CD8-positive, alpha-beta memory T cell (primary cell): ENCODE measurements at regions not wholly inside any gene's neighbourhood (a gene's known extent, or its start where the extent isn't known, plus 50 kb on each side); places are given as distances from the start of the nearest gene placed in this dataset.

Source experiments
- CTCF ChIA-PET: fragments of 350-600 bp; sonication (Branson Sonifier 250); formaldehyde crosslinking; loops from one replicate; lab custom pipeline; 2021; ENCODE audit warnings: antibody characterized with exemption; lab: Charles Lee
- POLR2A ChIA-PET: fragments of 350-600 bp; sonication (Branson Sonifier 250); formaldehyde crosslinking; loops from one replicate; lab custom pipeline; 2021; ENCODE audit warnings: antibody characterized with exemption; lab: Charles Lee
- DNase-seq, 5 donors: peaks; one replicate each; pipeline versions ENCODE4 v3.0.0 to v3.0.0-alpha.2; 2020 to 2022; ENCODE audit warnings: mixed read lengths in 1 of 5
- H3K27ac ChIP-seq: one replicate; pipeline ENCODE4 v1.7.0; 2013; ENCODE audit warnings: low read depth, mild to moderate bottlenecking, low read length, moderate library complexity
- H3K27me3 ChIP-seq: 2 replicates; pipeline ENCODE4 v1.7.0; 2013; ENCODE audit warnings: low read length, mild to moderate bottlenecking; ENCODE audit not compliant: insufficient read depth, poor library complexity, severe bottlenecking
- H3K36me3 ChIP-seq: 2 replicates; pipeline ENCODE4 v1.7.0; 2013; ENCODE audit warnings: mild to moderate bottlenecking, low read length, moderate library complexity; ENCODE audit not compliant: insufficient read depth
- H3K4me1 ChIP-seq: 2 replicates; pipeline ENCODE4 v1.7.0; 2013; ENCODE audit warnings: mild to moderate bottlenecking, low read length, moderate library complexity; ENCODE audit not compliant: insufficient read depth
- H3K4me3 ChIP-seq: 2 replicates; pipeline ENCODE4 v1.7.0; 2013; ENCODE audit warnings: mild to moderate bottlenecking, low read length
- H3K9me3 ChIP-seq: 2 replicates; pipeline ENCODE4 v1.7.0; 2013; ENCODE audit warnings: mild to moderate bottlenecking, low read length
- H3K27ac Mint-ChIP-seq, 8 donors: one replicate each; pipeline ENCODE4 v1.8.0; 2020 to 2021; ENCODE audit warnings: mixed read lengths in 8 of 8, mild to moderate bottlenecking in 6 of 8, inconsistent platforms in 3 of 8, moderate library complexity in 3 of 8
- H3K27me3 Mint-ChIP-seq, 2 donors: one replicate each; pipeline ENCODE4 v1.8.0; 2020 to 2021; ENCODE audit warnings: mixed read lengths in 2 of 2, mild to moderate bottlenecking in 1 of 2, moderate library complexity in 1 of 2
- H3K36me3 Mint-ChIP-seq, 3 donors: one replicate each; pipeline ENCODE4 v1.8.0; 2020 to 2021; ENCODE audit warnings: mixed read lengths in 3 of 3, inconsistent platforms in 1 of 3, mild to moderate bottlenecking in 1 of 3
- H3K4me1 Mint-ChIP-seq, 3 donors: one replicate each; pipeline ENCODE4 v1.8.0; 2020 to 2021; ENCODE audit warnings: mixed read lengths in 3 of 3, inconsistent platforms in 1 of 3, mild to moderate bottlenecking in 1 of 3
- H3K4me3 Mint-ChIP-seq, 7 donors: one replicate each; pipeline ENCODE4 v1.8.0; 2020 to 2021; ENCODE audit warnings: mixed read lengths in 7 of 7, mild to moderate bottlenecking in 6 of 7, moderate library complexity in 4 of 7, inconsistent platforms in 2 of 7
- H3K9me3 Mint-ChIP-seq, 5 donors: one replicate each; pipeline ENCODE4 v1.8.0; 2020 to 2022; ENCODE audit warnings: mixed read lengths in 5 of 5, mild to moderate bottlenecking in 3 of 5, moderate library complexity in 2 of 5, inconsistent platforms in 1 of 5

- H3K9me3 ChIP-seq: no peaks in the 10 kb centered on the region
- H3K36me3 Mint-ChIP-seq: no peaks in the 10 kb centered on the region
- no peaks in the 10 kb centered on the region for H3K27me3 Mint-ChIP-seq
- H3K4me1 Mint-ChIP-seq: no peaks in the 10 kb centered on the region
- no peak overlapping the region for H3K27ac Mint-ChIP-seq
- no peak overlapping the region for H3K27ac ChIP-seq
- H3K4me3 Mint-ChIP-seq: no peak overlapping the region
- no peaks in the 10 kb centered on the region for H3K36me3 ChIP-seq
- peaks cover 0 to 4% (median 2%) of the 10 kb centered on the region in 5 donors for H3K9me3 Mint-ChIP-seq
- no peak for DNase-seq
- ChIA-PET CTCF (no interaction called here), POLR2A (no interaction called here)
- H3K4me1 ChIP-seq: no peaks in the 10 kb centered on the region
- no peak overlapping the region for H3K4me3 ChIP-seq
- no peaks in the 10 kb centered on the region for H3K27me3 ChIP-seq
Observed at GRCh38 chr5:145225529-145225928, 609.6 kb downstream of the PRELID2 start.

- ChIA-PET POLR2A (no interaction called here), CTCF (no interaction called here)
- H3K4me3 ChIP-seq: no peak overlapping the region
- no peaks in the 10 kb centered on the region for H3K36me3 Mint-ChIP-seq
- no peaks in the 10 kb centered on the region for H3K9me3 ChIP-seq
- no peaks in the 10 kb centered on the region for H3K4me1 ChIP-seq
- no peak overlapping the region for H3K27ac ChIP-seq
- no peak overlapping the region for H3K4me3 Mint-ChIP-seq
- no peaks in the 10 kb centered on the region for H3K4me1 Mint-ChIP-seq
- DNase-seq: no peak
- no peaks in the 10 kb centered on the region for H3K27me3 ChIP-seq
- no peaks in the 10 kb centered on the region for H3K27me3 Mint-ChIP-seq
- H3K36me3 ChIP-seq: no peaks in the 10 kb centered on the region
- peaks cover 0 to 4% (median 1%) of the 10 kb centered on the region in 5 donors for H3K9me3 Mint-ChIP-seq
- no peak overlapping the region for H3K27ac Mint-ChIP-seq
Observed at GRCh38 chr5:145223582-145223981, 611.6 kb downstream of the PRELID2 start.

DNA sequence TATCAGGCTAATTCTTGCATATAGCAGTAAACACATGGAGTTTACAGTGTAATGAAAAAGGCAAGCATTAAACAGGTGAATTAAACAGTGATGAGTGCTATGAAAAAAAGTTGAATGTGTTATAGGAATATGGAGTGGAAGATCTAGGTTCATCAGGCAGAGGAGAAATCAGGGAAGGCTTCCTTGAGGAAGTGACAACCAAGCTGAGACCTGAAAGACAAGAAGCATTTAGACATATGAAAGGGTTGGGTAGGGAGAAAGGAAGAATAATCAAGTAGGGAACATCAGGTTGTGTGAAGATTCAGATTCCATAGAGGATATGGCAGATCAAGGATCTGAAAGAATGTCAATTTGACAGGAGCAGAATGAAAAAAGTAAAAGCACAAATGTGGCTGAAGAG lies 612.5 kb downstream of the PRELID2 start:
- no peaks in the 10 kb centered on the region for H3K27me3 Mint-ChIP-seq
- Histone ChIP-seq H3K27me3 (no peaks in the 10 kb centered on the region), H3K4me1 (no peaks in the 10 kb centered on the region), H3K36me3 (no peaks in the 10 kb centered on the region), H3K4me3 (no peak overlapping the region), H3K9me3 (no peaks in the 10 kb centered on the region), H3K27ac (no peak overlapping the region)
- ChIA-PET POLR2A (no interaction called here), CTCF (no interaction called here)
- H3K36me3 Mint-ChIP-seq: no peaks in the 10 kb centered on the region
- peaks cover 0 to 1% (median 0%) of the 10 kb centered on the region in 5 donors for H3K9me3 Mint-ChIP-seq
- no peak overlapping the region for H3K27ac Mint-ChIP-seq
- no peaks in the 10 kb centered on the region for H3K4me1 Mint-ChIP-seq
- H3K4me3 Mint-ChIP-seq: no peak overlapping the region
- no peak for DNase-seq

- ChIA-PET POLR2A (no interaction called here), CTCF (no interaction called here)
- Histone ChIP-seq H3K4me3 (no peak overlapping the region), H3K9me3 (no peaks in the 10 kb centered on the region), H3K27ac (no peak overlapping the region), H3K36me3 (no peaks in the 10 kb centered on the region), H3K27me3 (no peaks in the 10 kb centered on the region), H3K4me1 (no peaks in the 10 kb centered on the region)
- Mint-ChIP-seq H3K36me3 (no peaks in the 10 kb centered on the region), H3K4me1 (no peaks in the 10 kb centered on the region), H3K27me3 (no peaks in the 10 kb centered on the region), H3K27ac (no peak overlapping the region), H3K9me3 (peaks cover 0 to 2% (median 0%) of the 10 kb centered on the region in 5 donors), H3K4me3 (no peak overlapping the region)
- no peak for DNase-seq
Observed at GRCh38 chr5:145221416-145221815, 613.7 kb downstream of the PRELID2 start.

DNA sequence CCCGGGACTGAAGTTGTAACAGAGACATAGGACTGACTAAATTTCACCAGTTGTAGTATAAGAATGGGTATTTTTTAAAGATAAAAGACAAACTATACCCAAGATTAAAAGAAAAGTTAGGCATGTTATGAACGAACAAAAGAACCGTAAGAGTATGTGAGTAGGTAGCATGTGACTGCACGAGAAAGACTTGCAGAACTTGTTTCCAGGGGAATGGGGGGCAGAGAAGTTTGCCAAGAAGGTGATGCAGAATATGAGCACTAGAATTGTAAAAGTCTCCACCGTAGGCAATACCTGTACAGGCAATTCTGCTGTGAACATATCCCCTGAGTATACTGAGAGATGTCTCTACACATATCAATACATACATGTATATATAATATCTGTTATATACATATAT lies 614.7 kb downstream of the PRELID2 start:
- no peaks in the 10 kb centered on the region for H3K4me1 Mint-ChIP-seq
- no peaks in the 10 kb centered on the region for H3K36me3 ChIP-seq
- H3K9me3 Mint-ChIP-seq: peaks cover 0 to 2% (median 0%) of the 10 kb centered on the region in 5 donors
- no peaks in the 10 kb centered on the region for H3K4me1 ChIP-seq
- no peaks in the 10 kb centered on the region for H3K9me3 ChIP-seq
- ChIA-PET POLR2A (no interaction called here), CTCF (no interaction called here)
- no peaks in the 10 kb centered on the region for H3K27me3 ChIP-seq
- no peaks in the 10 kb centered on the region for H3K27me3 Mint-ChIP-seq
- H3K4me3 Mint-ChIP-seq: no peak overlapping the region
- DNase-seq: no peak
- H3K27ac ChIP-seq: no peak overlapping the region
- no peaks in the 10 kb centered on the region for H3K36me3 Mint-ChIP-seq
- no peak overlapping the region for H3K27ac Mint-ChIP-seq
- H3K4me3 ChIP-seq: no peak overlapping the region

DNA sequence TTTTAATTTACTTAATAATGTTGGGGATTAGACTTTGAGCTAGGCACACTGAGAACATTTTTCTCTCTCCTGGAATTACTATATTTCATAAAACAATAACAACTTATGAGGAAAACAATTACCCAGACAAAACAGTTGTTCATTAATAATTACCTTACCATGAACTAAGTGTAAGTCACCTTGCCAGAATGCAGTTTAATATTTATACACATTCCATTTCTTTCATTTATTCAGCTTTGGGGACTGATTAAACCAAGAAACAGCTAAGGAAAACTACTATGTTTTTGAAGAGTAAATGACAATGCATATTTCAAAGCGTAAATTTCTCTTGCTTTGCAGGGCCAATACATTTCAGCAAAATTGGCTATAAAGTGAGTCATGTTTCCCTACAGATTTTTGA lies 616.2 kb downstream of the PRELID2 start:
- no peaks in the 10 kb centered on the region for H3K36me3 Mint-ChIP-seq
- H3K27me3 Mint-ChIP-seq: no peaks in the 10 kb centered on the region
- Histone ChIP-seq H3K27ac (no peak overlapping the region), H3K36me3 (no peaks in the 10 kb centered on the region), H3K4me1 (no peaks in the 10 kb centered on the region), H3K9me3 (no peaks in the 10 kb centered on the region), H3K27me3 (no peaks in the 10 kb centered on the region), H3K4me3 (no peak overlapping the region)
- POLR2A ChIA-PET: no interaction called here
- no peak overlapping the region for H3K27ac Mint-ChIP-seq
- CTCF ChIA-PET: no interaction called here
- peaks cover 0 to 9% (median 2%) of the 10 kb centered on the region in 5 donors for H3K9me3 Mint-ChIP-seq
- H3K4me1 Mint-ChIP-seq: no peaks in the 10 kb centered on the region
- DNase-seq: no peak
- no peak overlapping the region for H3K4me3 Mint-ChIP-seq

DNA sequence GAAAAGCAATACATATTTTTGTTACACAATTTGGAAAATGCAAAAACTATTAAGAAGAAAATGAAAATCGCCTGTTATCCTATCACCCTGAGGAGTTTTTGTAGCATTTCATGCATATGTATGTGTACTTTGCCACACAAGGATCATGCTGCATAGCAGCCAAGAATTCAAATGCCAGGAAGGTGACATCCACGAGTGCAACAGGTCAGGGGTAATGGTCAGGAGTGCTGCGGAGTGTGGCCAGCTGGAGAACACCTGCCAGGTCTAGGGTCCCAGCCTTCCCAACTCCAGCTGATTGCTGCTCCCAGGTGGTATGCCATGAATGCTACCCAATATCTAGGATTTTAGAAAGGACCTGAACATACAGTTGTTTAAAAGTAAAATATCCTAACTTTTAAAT lies 617.1 kb downstream of the PRELID2 start:
- ChIA-PET CTCF (no interaction called here), POLR2A (no interaction called here)
- H3K9me3 Mint-ChIP-seq: peaks cover 0 to 9% (median 5%) of the 10 kb centered on the region in 5 donors
- H3K36me3 Mint-ChIP-seq: no peaks in the 10 kb centered on the region
- no peak overlapping the region for H3K27ac Mint-ChIP-seq
- Histone ChIP-seq H3K4me3 (no peak overlapping the region), H3K36me3 (no peaks in the 10 kb centered on the region), H3K27ac (no peak overlapping the region), H3K27me3 (no peaks in the 10 kb centered on the region), H3K4me1 (no peaks in the 10 kb centered on the region), H3K9me3 (no peaks in the 10 kb centered on the region)
- no peak overlapping the region for H3K4me3 Mint-ChIP-seq
- H3K27me3 Mint-ChIP-seq: no peaks in the 10 kb centered on the region
- H3K4me1 Mint-ChIP-seq: no peaks in the 10 kb centered on the region
- DNase-seq: no peak

- Mint-ChIP-seq H3K9me3 (peaks cover 6 to 29% (median 13%) of the 10 kb centered on the region in 5 donors), H3K4me1 (no peaks in the 10 kb centered on the region), H3K27ac (no peak overlapping the region), H3K27me3 (no peaks in the 10 kb centered on the region), H3K36me3 (peaks cover 0 to 2% (median 0%) of the 10 kb centered on the region in 3 donors), H3K4me3 (no peak overlapping the region)
- ChIA-PET CTCF (no interaction called here), POLR2A (no interaction called here)
- H3K4me3 ChIP-seq: no peak overlapping the region
- no peaks in the 10 kb centered on the region for H3K4me1 ChIP-seq
- no peak overlapping the region for H3K27ac ChIP-seq
- DNase-seq: no peak
- no peaks in the 10 kb centered on the region for H3K36me3 ChIP-seq
- H3K9me3 ChIP-seq: no peaks in the 10 kb centered on the region
- no peaks in the 10 kb centered on the region for H3K27me3 ChIP-seq
Observed at GRCh38 chr5:145210020-145210419, 625.1 kb downstream of the PRELID2 start.

GRCh38 chr5:145205546-145205945 lies 629.6 kb downstream of the PRELID2 start:
- H3K4me3 Mint-ChIP-seq: no peak overlapping the region
- Histone ChIP-seq H3K27me3 (no peaks in the 10 kb centered on the region), H3K27ac (no peak overlapping the region), H3K4me1 (no peaks in the 10 kb centered on the region), H3K36me3 (no peaks in the 10 kb centered on the region), H3K9me3 (no peaks in the 10 kb centered on the region), H3K4me3 (no peak overlapping the region)
- peaks cover 0 to 2% (median 0%) of the 10 kb centered on the region in 3 donors for H3K36me3 Mint-ChIP-seq
- POLR2A ChIA-PET: no interaction called here
- CTCF ChIA-PET: no interaction called here
- no peak for DNase-seq
- H3K4me1 Mint-ChIP-seq: no peaks in the 10 kb centered on the region
- peaks cover 4 to 20% (median 8%) of the 10 kb centered on the region in 5 donors for H3K9me3 Mint-ChIP-seq
- H3K27ac Mint-ChIP-seq: no peak overlapping the region
- H3K27me3 Mint-ChIP-seq: no peaks in the 10 kb centered on the region
